AG04449 (cell line): ENCODE measurements at regions not wholly inside any gene's neighbourhood (a gene's known extent, or its start where the extent isn't known, plus 50 kb on each side); places are given as distances from the start of the nearest gene placed in this dataset.

ENCODE experiments used
- CTCF ChIA-PET: fragments of 350-600 bp; formaldehyde crosslinking; extraction: SDS; loops from one replicate; lab custom pipeline; 2021; ENCODE audit warnings: antibody characterized with exemption; lab: Yijun Ruan, JAX
- POLR2A ChIA-PET: fragments of 400-600, 350-600 bp; formaldehyde crosslinking; extraction: SDS; loops from one replicate; lab custom pipeline; 2020; ENCODE audit warnings: antibody characterized with exemption, inconsistent platforms; lab: Yijun Ruan, JAX
- DNase-seq: peaks from one replicate; pipeline ENCODE4 v3.0.0-alpha.2; 2010; ENCODE audit warnings: low read depth, low spot score
- H3K4me3 ChIP-seq: 2 replicates; pipeline ENCODE4 v1.5.1; 2011; ENCODE audit warnings: low read depth, mild to moderate bottlenecking, control low read depth, low read length
- TF ChIP-seq, protein P1 (sequence below): IDR thresholded peaks from one replicate; pipeline ENCODE4 v1.5.1; 2011; ENCODE audit warnings: mild to moderate bottlenecking, moderate library complexity, low read length, control low read depth, inconsistent platforms; ENCODE audit not compliant: insufficient read depth; ENCODE audit errors: missing control alignments

- ChIA-PET CTCF (interaction anchor here (1.2 kb wide), 1 partner anchor 325 kb away, joined by 3 read pairs; no protein-coding TSS in a partner anchor), POLR2A (interaction anchor here (0.7 kb wide), 1 partner anchor 77 kb away, joined by 5 read pairs; no protein-coding TSS in a partner anchor)
- H3K4me3 ChIP-seq, result no peak overlapping the region
- TF ChIP-seq, protein P1, sequence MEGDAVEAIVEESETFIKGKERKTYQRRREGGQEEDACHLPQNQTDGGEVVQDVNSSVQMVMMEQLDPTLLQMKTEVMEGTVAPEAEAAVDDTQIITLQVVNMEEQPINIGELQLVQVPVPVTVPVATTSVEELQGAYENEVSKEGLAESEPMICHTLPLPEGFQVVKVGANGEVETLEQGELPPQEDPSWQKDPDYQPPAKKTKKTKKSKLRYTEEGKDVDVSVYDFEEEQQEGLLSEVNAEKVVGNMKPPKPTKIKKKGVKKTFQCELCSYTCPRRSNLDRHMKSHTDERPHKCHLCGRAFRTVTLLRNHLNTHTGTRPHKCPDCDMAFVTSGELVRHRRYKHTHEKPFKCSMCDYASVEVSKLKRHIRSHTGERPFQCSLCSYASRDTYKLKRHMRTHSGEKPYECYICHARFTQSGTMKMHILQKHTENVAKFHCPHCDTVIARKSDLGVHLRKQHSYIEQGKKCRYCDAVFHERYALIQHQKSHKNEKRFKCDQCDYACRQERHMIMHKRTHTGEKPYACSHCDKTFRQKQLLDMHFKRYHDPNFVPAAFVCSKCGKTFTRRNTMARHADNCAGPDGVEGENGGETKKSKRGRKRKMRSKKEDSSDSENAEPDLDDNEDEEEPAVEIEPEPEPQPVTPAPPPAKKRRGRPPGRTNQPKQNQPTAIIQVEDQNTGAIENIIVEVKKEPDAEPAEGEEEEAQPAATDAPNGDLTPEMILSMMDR, result no peak
- DNase-seq, result peak; percentile 88
These were observed 180.1 kb upstream of the OSR1 start for GRCh38 chr2:19538411-19538963.

GRCh38 chr2:19536136-19536535 is 177.7 kb upstream of the OSR1 start:
- no peak for DNase-seq
- ChIA-PET POLR2A (no interaction called here), CTCF (no interaction called here)
- TF ChIP-seq, protein P1, result no peak
- H3K4me3 ChIP-seq, result no peak overlapping the region

- ChIA-PET POLR2A (no interaction called here), CTCF (no interaction called here)
- DNase-seq, result no peak
- H3K4me3 ChIP-seq, result no peak overlapping the region
- TF ChIP-seq, protein P1, result no peak
These were observed 174.2 kb upstream of the OSR1 start for GRCh38 chr2:19532547-19533196.

DNA sequence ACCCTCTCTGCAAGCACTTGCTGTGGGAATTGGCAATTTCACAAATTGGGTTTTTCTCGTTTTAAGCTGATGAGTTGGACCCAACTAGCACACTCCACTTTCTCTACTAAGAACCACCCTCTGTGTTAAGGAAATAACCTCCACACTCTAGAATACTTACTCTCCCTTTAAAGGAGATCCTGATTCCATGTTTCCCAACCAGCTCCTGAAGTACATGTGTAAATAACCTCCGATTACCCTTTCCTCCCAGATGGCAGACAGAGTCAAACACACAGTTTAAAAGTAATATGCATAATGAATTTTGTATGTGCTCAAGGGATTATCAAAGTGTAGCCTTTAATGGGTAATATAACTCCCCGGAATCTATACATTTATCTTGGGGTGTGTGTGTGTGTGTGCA is 171.3 kb upstream of the OSR1 start:
- TF ChIP-seq, protein P1, result no peak
- ChIA-PET POLR2A (no interaction called here), CTCF (no interaction called here)
- no peak for DNase-seq
- H3K4me3 ChIP-seq, result no peak overlapping the region

GRCh38 chr2:19527771-19528170 is 169.3 kb upstream of the OSR1 start:
- ChIA-PET CTCF (interaction anchor here (1.2 kb wide), 1 partner anchor 9 kb away, joined by 5 read pairs; no protein-coding TSS in a partner anchor), POLR2A (no interaction called here)
- no peak overlapping the region for H3K4me3 ChIP-seq
- DNase-seq, result no peak
- TF ChIP-seq, protein P1, result no peak

DNA sequence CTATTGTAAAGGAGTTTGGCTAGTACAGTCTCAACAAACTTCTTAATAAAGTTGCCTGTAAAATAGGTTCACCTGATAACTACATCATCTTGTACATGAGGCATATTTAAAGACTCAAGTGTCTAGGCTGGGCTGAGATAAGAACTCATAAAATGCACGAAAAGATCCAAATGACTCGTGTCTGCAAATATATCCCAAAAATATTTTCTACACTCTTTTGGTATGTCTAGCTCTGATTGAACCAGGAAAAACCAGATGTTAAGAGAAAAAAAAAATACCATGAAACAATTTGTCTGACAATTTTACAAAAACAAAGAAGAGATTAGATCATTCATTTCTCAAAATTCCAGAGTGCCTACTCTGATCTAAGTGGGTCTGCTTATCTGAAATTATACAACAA is 166.9 kb upstream of the OSR1 start:
- DNase-seq, result no peak
- no peak overlapping the region for H3K4me3 ChIP-seq
- TF ChIP-seq, protein P1, result no peak
- ChIA-PET CTCF (interaction anchor here (1.0 kb wide), 1 partner anchor 9 kb away, joined by 3 read pairs; no protein-coding TSS in a partner anchor), POLR2A (no interaction called here)
